ENCODE measurements at regions not wholly inside any gene's neighbourhood (a gene's known extent, or its start where the extent isn't known, plus 50 kb on each side); places are given as distances from the start of the nearest gene placed in this dataset.

DNA sequence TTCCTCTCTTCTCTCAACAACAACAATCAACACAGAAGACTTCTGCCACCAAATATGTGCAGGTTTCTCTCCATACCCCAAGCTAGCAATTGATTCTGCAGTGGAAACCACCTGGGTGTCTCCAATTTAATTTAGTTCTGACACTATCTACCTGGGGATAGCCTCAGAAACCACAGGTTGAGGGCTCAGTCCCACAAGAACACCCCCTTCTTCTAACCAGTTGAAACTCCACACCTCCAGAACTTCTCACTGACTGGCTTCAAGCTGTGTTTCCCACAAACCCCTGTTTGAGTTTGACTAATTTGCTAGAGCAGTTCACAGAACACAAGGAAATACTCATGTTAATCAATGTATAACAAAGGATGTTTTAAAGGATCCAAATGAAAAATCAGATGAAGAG is 52.5 kb upstream of the SPTLC3 start:
- TF ChIP-seq, protein P1, sequence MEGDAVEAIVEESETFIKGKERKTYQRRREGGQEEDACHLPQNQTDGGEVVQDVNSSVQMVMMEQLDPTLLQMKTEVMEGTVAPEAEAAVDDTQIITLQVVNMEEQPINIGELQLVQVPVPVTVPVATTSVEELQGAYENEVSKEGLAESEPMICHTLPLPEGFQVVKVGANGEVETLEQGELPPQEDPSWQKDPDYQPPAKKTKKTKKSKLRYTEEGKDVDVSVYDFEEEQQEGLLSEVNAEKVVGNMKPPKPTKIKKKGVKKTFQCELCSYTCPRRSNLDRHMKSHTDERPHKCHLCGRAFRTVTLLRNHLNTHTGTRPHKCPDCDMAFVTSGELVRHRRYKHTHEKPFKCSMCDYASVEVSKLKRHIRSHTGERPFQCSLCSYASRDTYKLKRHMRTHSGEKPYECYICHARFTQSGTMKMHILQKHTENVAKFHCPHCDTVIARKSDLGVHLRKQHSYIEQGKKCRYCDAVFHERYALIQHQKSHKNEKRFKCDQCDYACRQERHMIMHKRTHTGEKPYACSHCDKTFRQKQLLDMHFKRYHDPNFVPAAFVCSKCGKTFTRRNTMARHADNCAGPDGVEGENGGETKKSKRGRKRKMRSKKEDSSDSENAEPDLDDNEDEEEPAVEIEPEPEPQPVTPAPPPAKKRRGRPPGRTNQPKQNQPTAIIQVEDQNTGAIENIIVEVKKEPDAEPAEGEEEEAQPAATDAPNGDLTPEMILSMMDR (IDR thresholded peaks at IDR 0.05), result no peak
- Histone ChIP-seq H3K27ac (no peak overlapping the region), H3K4me3 (no peak overlapping the region), H3K9me3 (no peaks in the 10 kb centered on the region), H3K4me1 (no peaks in the 10 kb centered on the region), H3K27me3 (ENCODE audit: insufficient read depth in 3 of 3, low read length in 2 of 3) (no peaks in the 10 kb centered on the region), H3K36me3 (ENCODE audit: insufficient read depth in 1 of 2, low read depth in 1 of 2) (no peaks in the 10 kb centered on the region)
- ATAC-seq, result no peak
- intact Hi-C loops (cut with DNase I), result no loop called here
- DNase-seq, result no peak

DNA sequence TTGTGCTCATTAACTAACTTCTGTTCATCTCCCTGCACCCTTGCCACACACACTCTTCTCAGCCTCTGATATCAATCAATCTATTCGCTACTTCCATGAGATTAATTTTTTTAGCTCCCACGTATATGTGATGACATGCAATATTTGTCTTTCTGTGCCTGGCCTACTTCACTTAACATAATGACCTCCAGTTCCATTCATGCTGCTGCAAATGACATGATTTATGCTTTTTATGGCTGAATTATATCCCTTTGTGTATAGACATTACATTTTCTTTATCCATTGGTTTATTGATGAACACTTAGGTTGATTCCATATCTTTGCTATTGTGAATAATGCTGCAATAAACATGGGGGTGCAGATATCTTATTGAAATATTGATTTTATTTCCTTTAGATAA is 50.8 kb upstream of the SPTLC3 start:
- WGBS, 3 donors, result 66 to 77% (median 69%) methylated on average over 2 of the region's 2 CpGs
- intact Hi-C loops (cut with DNase I), result no loop called here
- no peak for DNase-seq
- no peak overlapping the region for H3K27ac ChIP-seq
- no peaks in the 10 kb centered on the region for H3K36me3 ChIP-seq (ENCODE audit: insufficient read depth in 1 of 2, low read depth in 1 of 2)
- no peak overlapping the region for H3K4me3 ChIP-seq
- no peaks in the 10 kb centered on the region for H3K9me3 ChIP-seq
- no peaks in the 10 kb centered on the region for H3K27me3 ChIP-seq (ENCODE audit: insufficient read depth in 3 of 3, low read length in 2 of 3)
- TF ChIP-seq, protein P1 (IDR thresholded peaks at IDR 0.05), result no peak
- no peak for ATAC-seq
- H3K4me1 ChIP-seq, result no peaks in the 10 kb centered on the region
